COLO668 (cell line): ENCODE measurements at regions not wholly inside any gene's neighbourhood (a gene's known extent, or its start where the extent isn't known, plus 50 kb on each side); places are given as distances from the start of the nearest gene placed in this dataset.
"Not testable (repeated sequence)": the region's sequence is repeated elsewhere in the genome, so short reads cannot be mapped to it uniquely, and the experiment has no call there.

ENCODE experiments used
- DNase-seq: peaks from one replicate; lab custom pipeline; 2025; ENCODE audit not compliant: unreplicated experiment; lab: John Stamatoyannopoulos, UW

DNA sequence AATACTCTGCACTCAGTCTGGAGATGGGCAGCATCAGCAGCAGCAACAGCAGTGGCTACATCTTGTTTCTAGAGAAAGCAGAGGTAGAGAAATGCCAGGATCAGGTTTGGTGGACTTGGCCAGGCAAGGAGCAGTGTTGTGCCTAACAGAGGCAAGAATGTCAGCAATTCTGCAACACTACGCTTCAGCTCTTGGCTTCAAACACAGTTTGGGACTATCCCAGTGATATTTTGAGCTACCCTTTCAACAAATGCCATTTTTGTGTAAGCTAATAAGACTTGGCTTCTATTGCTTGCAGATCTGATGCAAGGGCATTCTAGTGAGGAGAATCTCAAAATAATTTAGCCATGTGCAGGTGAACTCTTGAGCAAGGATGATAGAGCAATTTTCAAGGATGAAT lies 271.3 kb downstream of the PCDH20 start:
- no peak for DNase-seq

DNA sequence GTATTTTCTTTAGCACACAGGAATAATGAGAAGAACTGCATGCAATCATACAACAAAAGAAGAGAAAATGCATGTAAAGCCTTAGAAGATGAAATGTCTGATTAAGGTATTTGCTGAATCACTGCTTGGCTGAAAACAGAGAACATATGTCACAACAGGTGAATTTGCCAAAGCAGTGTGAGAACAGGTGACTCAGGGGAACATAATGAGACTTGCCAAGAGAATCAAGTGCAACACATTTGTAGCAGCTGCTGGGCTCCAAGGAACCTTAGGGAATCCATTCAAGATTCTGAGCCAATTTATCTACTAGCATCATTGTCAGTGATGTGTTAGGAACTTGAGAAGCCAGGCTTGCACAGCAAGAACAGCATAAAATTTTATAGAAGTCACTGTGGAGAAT lies 273.1 kb downstream of the PCDH20 start:
- DNase-seq, result no peak

GRCh38 chr13:61138857-61139256 lies 276.8 kb downstream of the PCDH20 start:
- DNase-seq, result no peak

- no peak for DNase-seq
Measured at GRCh38 chr13:61136515-61136914, 279.1 kb downstream of the PCDH20 start.

DNA sequence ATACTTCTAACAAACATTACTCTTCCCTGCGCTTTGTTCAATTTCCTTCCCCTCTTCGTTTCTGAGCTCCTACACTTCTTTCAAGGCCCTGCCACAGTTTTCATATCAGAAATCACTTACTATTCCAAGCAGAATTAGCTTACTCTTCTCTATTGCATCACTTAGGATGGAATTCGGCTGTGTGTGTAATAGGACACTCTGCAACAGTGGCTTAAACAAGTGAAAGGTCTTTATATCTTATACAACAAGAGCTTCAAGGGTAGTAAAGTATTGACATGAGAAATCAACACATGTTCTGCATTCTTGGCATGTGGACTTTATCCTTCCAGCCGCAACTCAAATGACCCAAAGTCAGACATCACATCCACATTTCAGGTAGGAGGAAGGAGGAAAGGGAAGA lies 279.6 kb downstream of the PCDH20 start:
- DNase-seq, result no peak

DNA sequence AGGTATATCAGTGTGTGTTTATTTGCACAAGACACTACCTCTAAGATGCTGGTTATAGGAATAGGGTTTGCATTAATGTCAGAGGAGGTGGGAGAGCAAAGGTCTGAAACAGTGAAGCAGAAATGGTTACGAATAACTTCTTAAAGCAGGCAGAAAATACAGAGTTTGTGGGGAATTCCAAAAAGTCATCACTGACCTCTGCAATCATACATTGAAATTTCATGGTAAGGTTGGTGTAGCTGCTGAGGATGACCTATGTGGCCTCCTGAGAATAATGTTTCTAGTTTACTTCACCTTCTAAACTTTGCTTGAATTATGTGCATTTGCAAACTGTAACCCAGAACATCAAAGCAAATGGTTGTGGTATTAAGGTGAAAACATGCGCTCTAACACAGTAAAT lies 280.1 kb downstream of the PCDH20 start:
- DNase-seq, result no peak

DNA sequence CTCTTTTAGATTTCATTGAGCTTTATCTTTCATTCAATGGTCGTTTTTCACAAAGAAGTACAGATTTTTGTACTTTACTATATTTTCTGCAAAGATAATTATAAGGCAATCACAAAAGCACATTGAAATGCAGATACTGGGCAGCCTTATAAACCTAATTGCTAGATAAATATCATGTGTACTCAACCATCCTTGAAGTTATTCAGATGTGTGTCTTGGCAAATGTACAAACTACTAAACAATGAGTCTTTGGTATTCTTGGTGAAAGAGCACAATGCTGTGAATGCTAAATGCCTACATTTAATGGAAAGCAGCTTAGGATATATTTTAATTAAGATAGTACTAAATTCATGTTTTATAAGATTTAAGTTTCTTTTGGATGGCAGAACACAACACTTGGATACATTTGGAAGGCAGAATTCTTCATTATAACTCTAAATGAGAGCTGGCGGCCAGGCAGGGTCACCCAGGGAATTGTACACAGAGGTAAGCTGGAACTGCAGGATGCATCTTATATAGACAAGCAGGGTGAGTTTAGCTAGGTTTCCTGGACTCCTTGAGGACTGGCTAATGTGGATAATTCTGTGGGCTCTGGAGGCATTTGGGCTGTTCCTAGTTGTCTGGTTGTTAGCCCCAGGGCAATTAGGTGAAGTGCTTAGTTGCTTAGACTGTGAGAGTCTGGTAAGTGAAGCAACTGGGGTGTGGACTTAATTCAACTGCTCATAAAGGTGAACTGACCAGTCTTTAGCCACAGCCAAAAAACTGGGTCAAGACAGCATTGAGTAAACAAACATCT lies 286.6 kb downstream of the PCDH20 start:
- no peak for DNase-seq

DNA sequence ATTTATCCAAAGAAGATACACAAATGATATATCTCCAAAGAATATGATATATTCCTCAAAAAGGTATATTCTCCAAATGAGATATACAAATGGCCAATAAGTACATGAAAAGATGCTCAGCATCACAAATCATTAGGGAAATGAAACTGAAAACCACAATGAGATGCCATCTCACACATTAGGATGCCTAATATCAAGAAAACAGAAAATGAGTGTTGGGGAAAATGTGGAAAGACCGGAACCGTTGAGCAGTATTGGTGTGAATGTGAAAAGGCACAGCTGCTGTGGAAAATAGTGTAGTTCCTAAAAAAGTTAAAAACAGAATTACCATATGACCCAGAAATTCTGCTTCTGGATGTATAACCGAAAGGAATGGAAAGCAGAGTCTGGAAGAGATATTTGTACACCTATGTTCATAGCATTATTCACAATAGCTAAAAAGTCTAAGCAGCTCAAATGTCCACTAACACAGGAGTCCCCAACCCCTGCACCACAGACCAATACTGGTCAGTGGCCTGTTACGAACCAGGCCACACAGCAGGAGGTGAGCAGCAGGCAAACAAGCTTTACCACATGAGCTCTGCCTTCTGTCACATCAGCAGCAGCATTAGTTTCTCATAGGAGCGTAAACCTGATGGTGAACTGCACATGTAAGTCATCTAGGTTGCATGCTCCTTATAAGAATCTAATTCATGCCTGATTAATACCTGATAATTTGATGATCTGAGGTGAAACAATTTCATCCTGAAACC lies 291.9 kb downstream of the PCDH20 start:
- DNase-seq, result no peak

- DNase-seq, result no peak
Measured at GRCh38 chr13:61113140-61113658, 302.4 kb downstream of the PCDH20 start.

GRCh38 chr13:61111529-61111928 lies 304.1 kb downstream of the PCDH20 start:
- DNase-seq, result no peak

DNA sequence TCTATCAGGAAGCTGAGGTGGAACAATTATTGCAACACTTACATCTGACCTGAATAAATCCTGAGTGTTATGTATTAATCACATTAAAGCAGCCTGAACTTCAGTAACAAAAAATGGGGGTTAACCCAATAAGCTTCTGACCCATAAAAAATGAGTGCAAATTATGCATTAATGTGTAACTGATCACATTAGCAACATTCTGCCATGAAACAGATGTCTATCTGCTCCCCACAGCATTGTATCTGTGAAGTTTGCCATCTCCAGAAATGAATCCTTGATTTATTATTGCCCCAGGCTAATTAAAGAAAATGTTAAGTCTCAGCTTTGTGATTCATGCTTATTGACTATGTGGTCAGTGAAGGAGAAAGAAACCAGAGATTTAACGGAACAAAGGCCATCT lies 304.9 kb downstream of the PCDH20 start:
- no peak for DNase-seq

GRCh38 chr13:61109741-61110140 lies 305.9 kb downstream of the PCDH20 start:
- DNase-seq, result no peak

GRCh38 chr13:61107989-61108388 lies 307.7 kb downstream of the PCDH20 start:
- no peak for DNase-seq

DNA sequence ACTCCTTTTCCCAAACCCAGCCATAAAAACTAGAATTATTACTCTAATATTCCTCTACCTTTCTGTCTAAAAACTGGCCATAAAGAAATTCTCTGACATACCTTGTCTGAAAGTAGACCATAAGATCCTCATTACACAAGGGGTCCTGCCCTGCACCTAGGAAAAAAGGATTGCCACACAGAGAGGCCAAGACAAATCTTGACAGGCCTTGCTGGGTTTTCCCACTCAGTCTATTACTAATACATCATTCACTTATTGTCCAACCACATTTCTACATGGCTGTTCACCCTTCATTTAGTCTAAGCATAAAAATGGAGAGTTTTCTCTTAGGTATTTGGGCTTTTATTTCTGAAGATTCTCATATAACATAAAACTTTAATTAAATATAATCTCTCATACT lies 319.8 kb downstream of the PCDH20 start:
- DNase-seq, result no peak

DNA sequence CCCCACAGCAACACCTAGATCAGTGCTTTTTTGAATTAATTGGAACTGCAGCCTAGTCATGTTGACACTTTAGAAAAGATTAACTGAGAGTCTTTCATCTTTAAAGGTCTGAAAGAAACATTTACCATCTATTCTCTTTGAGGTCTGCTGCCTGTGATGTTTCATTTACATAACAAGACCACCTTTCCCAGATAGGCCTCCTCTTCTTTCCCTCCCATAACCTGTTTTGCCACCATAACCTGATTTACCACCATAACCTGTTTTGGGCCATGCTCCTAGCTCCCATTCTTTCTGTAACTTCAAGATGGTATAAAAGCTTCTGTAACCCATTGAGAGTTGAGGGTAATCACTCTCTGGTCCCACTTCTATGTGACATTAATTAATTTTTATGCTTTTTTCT lies 320.8 kb downstream of the PCDH20 start:
- no peak for DNase-seq

DNA sequence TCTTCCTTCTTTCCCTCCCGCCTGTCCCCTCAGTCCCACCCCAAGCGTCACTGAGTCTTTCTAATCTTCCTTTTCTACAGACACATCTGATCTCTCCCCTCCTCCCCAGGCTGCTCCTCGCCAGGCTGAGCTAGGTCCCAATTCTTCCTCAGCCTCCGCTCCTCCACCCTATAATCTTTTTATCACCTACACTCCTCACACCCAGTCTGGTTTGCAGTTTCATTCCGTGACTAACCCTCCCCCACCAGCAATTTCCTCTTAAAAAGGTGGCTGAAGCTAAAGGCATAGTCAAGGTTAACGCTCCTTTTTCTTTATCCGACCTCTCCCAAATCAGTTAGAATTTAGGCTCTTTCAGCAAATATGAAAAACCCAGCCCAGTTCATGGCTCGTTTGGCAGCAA lies 325.8 kb downstream of the PCDH20 start:
- DNase-seq, result not testable (repeated sequence)

GRCh38 chr13:61086087-61086486 lies 329.6 kb downstream of the PCDH20 start:
- no peak for DNase-seq

- DNase-seq, result no peak
Measured at GRCh38 chr13:61084988-61085387, 330.7 kb downstream of the PCDH20 start.

- DNase-seq, result no peak
Measured at GRCh38 chr13:61078976-61079770, 336.5 kb downstream of the PCDH20 start.

DNA sequence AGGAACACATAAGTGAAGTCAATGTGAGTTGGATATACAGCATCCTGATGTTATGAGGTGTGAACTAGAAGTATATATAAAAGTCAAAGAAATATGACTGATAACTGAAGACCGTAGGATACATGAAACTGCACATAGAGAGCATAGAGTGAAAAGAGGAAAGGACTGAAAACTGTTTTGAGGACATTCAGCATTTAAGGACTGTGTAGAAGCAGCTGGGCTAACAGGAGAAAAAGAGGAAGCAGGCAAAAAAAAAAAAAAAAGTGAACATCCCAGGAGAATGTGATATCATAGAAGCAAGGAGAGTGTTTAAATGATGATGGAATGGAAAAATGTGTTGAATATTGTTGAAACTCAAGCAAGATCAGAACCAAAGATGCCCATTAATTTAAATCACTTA lies 363.5 kb downstream of the PCDH20 start:
- no peak for DNase-seq

GRCh38 chr13:61045251-61045650 lies 370.4 kb downstream of the PCDH20 start:
- no peak for DNase-seq
